KMS-11 (cell line): ENCODE measurements at regions not wholly inside any gene's neighbourhood (a gene's known extent, or its start where the extent isn't known, plus 50 kb on each side); places are given as distances from the start of the nearest gene placed in this dataset.

Experiments
- H2AFZ ChIP-seq: fragments of 200-600 bp; sonication (generic); 2 replicates; pipeline ENCODE4 v1.6.1; 2016; ENCODE audit warnings: antibody characterized with exemption, mixed run types, low read depth
- H3K27ac ChIP-seq: fragments of 200-600 bp; sonication (generic); 2 replicates; pipeline ENCODE4 v1.6.1; 2016; ENCODE audit warnings: mild to moderate bottlenecking, mixed run types
- H3K27me3 ChIP-seq: fragments of 200-600 bp; sonication (generic); 2 replicates; pipeline ENCODE4 v1.6.1; 2017; ENCODE audit warnings: mild to moderate bottlenecking, low read depth, mixed run types, moderate library complexity; ENCODE audit not compliant: insufficient read depth
- H3K36me3 ChIP-seq: fragments of 200-600 bp; sonication (generic); 2 replicates; pipeline ENCODE4 v1.6.1; 2017; ENCODE audit warnings: mild to moderate bottlenecking, mixed run types; ENCODE audit not compliant: insufficient read depth
- H3K4me1 ChIP-seq: fragments of 200-600 bp; sonication (generic); 2 replicates; pipeline ENCODE4 v1.6.1; 2016; ENCODE audit warnings: mild to moderate bottlenecking, low read depth, mixed run types; ENCODE audit not compliant: poor library complexity, severe bottlenecking
- H3K4me2 ChIP-seq: fragments of 200-600 bp; sonication (generic); 2 replicates; pipeline ENCODE4 v1.7.0; 2016; ENCODE audit warnings: mild to moderate bottlenecking, mixed run types
- H3K4me3 ChIP-seq: fragments of 200-600 bp; sonication (generic); IDR thresholded peaks from 2 replicates; pipeline ENCODE4 v1.6.1; 2017; ENCODE audit warnings: low read depth, low read length, mixed read lengths; ENCODE audit not compliant: insufficient read depth
- H3K79me2 ChIP-seq: fragments of 200-600 bp; sonication (generic); 2 replicates; pipeline ENCODE4 v1.6.1; 2016; ENCODE audit warnings: low read depth, mixed run types; ENCODE audit not compliant: insufficient read depth
- H3K9ac ChIP-seq: fragments of 200-600 bp; sonication (generic); 2 replicates; pipeline ENCODE4 v1.6.1; 2016; ENCODE audit warnings: mild to moderate bottlenecking, mixed run types
- H4K20me1 ChIP-seq: fragments of 200-600 bp; sonication (generic); 2 replicates; pipeline ENCODE4 v1.6.1; 2016; ENCODE audit warnings: mild to moderate bottlenecking, mixed run types; ENCODE audit not compliant: insufficient read depth
- TF ChIP-seq, protein P1 (sequence below): fragments of 200-600 bp; sonication (generic); conservative IDR thresholded peaks from 2 replicates; pipeline ENCODE4 v1.6.1; 2017; ENCODE audit warnings: low read depth, mild to moderate bottlenecking, antibody characterized with exemption, low read length, moderate library complexity, mixed read lengths

DNA sequence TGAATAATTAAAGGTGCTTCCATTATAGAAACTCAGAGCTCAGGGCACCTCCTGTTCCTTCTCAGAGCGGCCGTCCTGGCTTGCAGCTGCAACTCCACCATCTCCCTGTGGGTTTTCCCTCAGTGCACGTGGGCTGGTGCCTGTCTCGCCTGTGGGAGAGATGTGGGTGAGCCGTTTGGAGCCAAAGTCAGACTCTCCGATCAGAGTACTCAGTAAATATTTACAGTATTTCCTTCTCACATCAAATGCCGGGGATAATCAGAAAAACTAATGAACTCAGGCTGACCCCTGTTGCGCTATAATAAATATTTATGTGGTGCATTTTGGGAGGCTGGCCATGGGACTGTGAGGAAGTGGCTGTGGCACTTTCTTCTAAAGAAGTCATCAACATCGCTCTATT lies 155.8 kb upstream of the HABP2 start:
- H3K4me3 ChIP-seq, result no peak overlapping the region
- no peaks in the 10 kb centered on the region for H3K79me2 ChIP-seq
- no peaks in the 10 kb centered on the region for H3K36me3 ChIP-seq
- H3K4me2 ChIP-seq, result no peak overlapping the region
- H3K4me1 ChIP-seq, result no peaks in the 10 kb centered on the region
- H4K20me1 ChIP-seq, result no peaks in the 10 kb centered on the region
- TF ChIP-seq, protein P1, sequence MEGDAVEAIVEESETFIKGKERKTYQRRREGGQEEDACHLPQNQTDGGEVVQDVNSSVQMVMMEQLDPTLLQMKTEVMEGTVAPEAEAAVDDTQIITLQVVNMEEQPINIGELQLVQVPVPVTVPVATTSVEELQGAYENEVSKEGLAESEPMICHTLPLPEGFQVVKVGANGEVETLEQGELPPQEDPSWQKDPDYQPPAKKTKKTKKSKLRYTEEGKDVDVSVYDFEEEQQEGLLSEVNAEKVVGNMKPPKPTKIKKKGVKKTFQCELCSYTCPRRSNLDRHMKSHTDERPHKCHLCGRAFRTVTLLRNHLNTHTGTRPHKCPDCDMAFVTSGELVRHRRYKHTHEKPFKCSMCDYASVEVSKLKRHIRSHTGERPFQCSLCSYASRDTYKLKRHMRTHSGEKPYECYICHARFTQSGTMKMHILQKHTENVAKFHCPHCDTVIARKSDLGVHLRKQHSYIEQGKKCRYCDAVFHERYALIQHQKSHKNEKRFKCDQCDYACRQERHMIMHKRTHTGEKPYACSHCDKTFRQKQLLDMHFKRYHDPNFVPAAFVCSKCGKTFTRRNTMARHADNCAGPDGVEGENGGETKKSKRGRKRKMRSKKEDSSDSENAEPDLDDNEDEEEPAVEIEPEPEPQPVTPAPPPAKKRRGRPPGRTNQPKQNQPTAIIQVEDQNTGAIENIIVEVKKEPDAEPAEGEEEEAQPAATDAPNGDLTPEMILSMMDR, result no peak
- H3K27ac ChIP-seq, result no peak overlapping the region
- H3K27me3 ChIP-seq, result no peaks in the 10 kb centered on the region
- H3K9ac ChIP-seq, result no peak overlapping the region
- no peak overlapping the region for H2AFZ ChIP-seq

DNA sequence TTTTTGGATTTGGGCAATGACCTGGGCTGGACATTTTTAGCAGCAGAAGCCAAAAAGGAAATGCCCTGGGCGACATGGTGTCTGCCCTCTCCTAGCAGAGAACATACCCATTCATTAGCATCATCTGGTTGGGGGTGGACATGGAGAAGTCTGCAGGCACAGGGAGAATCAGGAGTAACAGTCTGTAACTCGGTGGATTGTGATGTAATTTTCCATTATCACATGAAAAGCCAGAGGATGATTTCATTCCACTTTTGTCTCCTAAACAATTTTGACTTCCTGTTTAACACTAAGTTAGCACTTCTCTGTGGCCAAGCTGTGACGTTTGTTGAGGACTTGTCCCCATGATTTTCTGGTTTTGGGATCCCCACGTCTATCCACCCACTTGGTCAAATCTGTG lies 153.8 kb upstream of the HABP2 start:
- TF ChIP-seq, protein P1, result no peak
- Histone ChIP-seq H3K27ac (no peak overlapping the region), H2AFZ (no peak overlapping the region), H4K20me1 (no peaks in the 10 kb centered on the region), H3K79me2 (no peaks in the 10 kb centered on the region), H3K4me3 (no peak overlapping the region), H3K4me2 (no peak overlapping the region), H3K4me1 (no peaks in the 10 kb centered on the region), H3K27me3 (no peaks in the 10 kb centered on the region), H3K36me3 (no peaks in the 10 kb centered on the region), H3K9ac (no peak overlapping the region)

DNA sequence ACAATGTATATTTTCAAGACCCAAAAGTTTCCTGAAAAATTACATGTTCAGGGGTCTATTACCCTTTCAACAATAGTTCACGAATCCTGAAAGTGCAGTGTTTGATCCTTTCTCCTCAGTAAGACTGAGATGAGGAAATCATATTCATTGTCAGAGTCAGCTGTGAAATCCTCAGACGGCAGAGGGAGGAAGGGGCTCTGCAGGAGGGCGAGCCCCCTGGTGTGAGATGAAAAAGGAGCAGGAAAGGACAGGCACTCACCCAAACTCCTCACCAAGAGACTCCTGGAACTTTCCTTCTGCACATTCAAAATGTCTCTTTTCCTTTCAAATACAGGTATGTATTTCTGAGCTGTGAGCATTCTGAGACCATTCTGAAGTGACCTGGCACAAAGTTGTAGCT lies 150.3 kb upstream of the HABP2 start:
- Histone ChIP-seq H3K4me1 (no peaks in the 10 kb centered on the region), H4K20me1 (no peaks in the 10 kb centered on the region), H3K4me2 (no peak overlapping the region), H3K9ac (no peak overlapping the region), H3K27me3 (no peaks in the 10 kb centered on the region), H3K27ac (no peak overlapping the region), H3K36me3 (no peaks in the 10 kb centered on the region), H3K79me2 (no peaks in the 10 kb centered on the region), H3K4me3 (no peak overlapping the region), H2AFZ (no peak overlapping the region)
- TF ChIP-seq, protein P1, result no peak

DNA sequence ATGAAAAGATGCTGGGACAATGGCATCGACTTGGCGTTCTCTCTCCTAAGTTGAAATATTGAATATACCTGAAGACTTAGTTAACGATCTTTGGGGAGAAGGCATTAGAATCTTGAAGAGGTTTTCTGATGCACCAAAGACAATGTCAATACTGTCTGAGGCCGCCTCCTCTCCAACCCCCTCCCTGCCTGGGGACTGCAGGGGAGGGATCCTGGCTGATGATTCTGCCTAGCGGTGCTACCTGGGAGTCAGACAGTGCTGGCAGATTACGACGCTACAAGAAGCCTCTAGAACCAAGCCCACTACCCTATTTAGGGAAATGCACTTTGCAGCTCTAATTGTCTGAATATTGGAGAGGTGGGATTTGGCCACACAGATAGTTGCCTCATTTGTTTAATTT lies 145.6 kb upstream of the HABP2 start:
- no peaks in the 10 kb centered on the region for H4K20me1 ChIP-seq
- no peaks in the 10 kb centered on the region for H3K27me3 ChIP-seq
- TF ChIP-seq, protein P1, result no peak

More for the DNA sequence above, 145.6 kb upstream of the HABP2 start:
- H3K27ac ChIP-seq, result no peak overlapping the region
- no peak overlapping the region for H3K4me2 ChIP-seq
- no peaks in the 10 kb centered on the region for H3K79me2 ChIP-seq
- H3K9ac ChIP-seq, result no peak overlapping the region
- no peaks in the 10 kb centered on the region for H3K36me3 ChIP-seq
- no peak overlapping the region for H2AFZ ChIP-seq
- H3K4me1 ChIP-seq, result no peaks in the 10 kb centered on the region
- H3K4me3 ChIP-seq, result no peak overlapping the region
